Neural cell (in vitro differentiated cells): ENCODE measurements at regions not wholly inside any gene's neighbourhood (a gene's known extent, or its start where the extent isn't known, plus 50 kb on each side); places are given as distances from the start of the nearest gene placed in this dataset.

Experiments
- H2AFZ ChIP-seq: fragments of 200-600, 300-800 bp; sonication (generic), shearing (Covaris generic); 2 replicates; pipeline ENCODE4 v1.6.0; 2014; ENCODE audit warnings: low read depth, mild to moderate bottlenecking, antibody characterized with exemption, low read length, moderate library complexity
- H3F3A ChIP-seq: fragments of 200-600 bp; shearing (Covaris generic); 2 replicates; pipeline ENCODE4 v1.6.1; 2016; ENCODE audit warnings: mild to moderate bottlenecking, moderate library complexity, mixed read lengths, antibody characterized with exemption, low read length; ENCODE audit not compliant: insufficient read depth, poor library complexity, severe bottlenecking
- H3K27ac ChIP-seq: fragments of 200-600, 300-800 bp; sonication (generic), shearing (Covaris generic); 2 replicates; pipeline ENCODE4 v1.5.1; 2014; ENCODE audit warnings: mild to moderate bottlenecking, low read length, moderate library complexity
- H3K27me3 ChIP-seq: fragments of 300-800, 200-600 bp; sonication (generic), shearing (Covaris generic); 2 replicates; pipeline ENCODE4 v1.6.0; 2014; ENCODE audit warnings: mild to moderate bottlenecking, low read depth, low read length, moderate library complexity; ENCODE audit not compliant: insufficient read depth
- H3K36me3 ChIP-seq: fragments of 300-800, 200-600 bp; sonication (generic), shearing (Covaris generic); 2 replicates; pipeline ENCODE4 v1.5.1; 2014; ENCODE audit warnings: mild to moderate bottlenecking, antibody characterized with exemption, low read length, moderate library complexity; ENCODE audit not compliant: insufficient read depth
- H3K4me2 ChIP-seq: fragments of 300-800, 200-600 bp; sonication (generic), shearing (Covaris generic); 2 replicates; pipeline ENCODE4 v1.6.0; 2014; ENCODE audit warnings: mild to moderate bottlenecking, low read length
- H3K4me3 ChIP-seq: fragments of 300-800, 200-600 bp; sonication (generic), shearing (Covaris generic); 2 replicates; pipeline ENCODE4 v1.5.1; 2014; ENCODE audit warnings: mild to moderate bottlenecking, low read length, moderate library complexity
- H3K79me2 ChIP-seq: fragments of 200-600 bp; shearing (Covaris generic); replicated peaks from 2 replicates; pipeline ENCODE4 v1.6.0; 2014; ENCODE audit warnings: mild to moderate bottlenecking, low read length, moderate library complexity; ENCODE audit not compliant: insufficient read depth
- H3K9ac ChIP-seq: fragments of 300-800, 200-600 bp; sonication (generic), shearing (Covaris generic); 2 replicates; pipeline ENCODE4 v1.6.1; 2016; ENCODE audit warnings: mild to moderate bottlenecking, low read length, mixed read lengths
- H3K9me2 ChIP-seq: fragments of 200-600 bp; shearing (Covaris generic); 2 replicates; pipeline ENCODE4 v1.6.1; 2016; ENCODE audit warnings: mild to moderate bottlenecking, low read length, mixed read lengths; ENCODE audit not compliant: insufficient read depth
- H3K9me3 ChIP-seq: fragments of 200-600, 300-800 bp; sonication (generic), shearing (Covaris generic); 2 replicates; pipeline ENCODE4 v1.6.1; 2016; ENCODE audit warnings: mild to moderate bottlenecking, mixed run types, low read length, moderate library complexity, mixed read lengths
- H4K20me1 ChIP-seq: fragments of 200-600 bp; shearing (Covaris generic); 2 replicates; pipeline ENCODE4 v1.6.1; 2016; ENCODE audit warnings: mild to moderate bottlenecking, mixed run types; ENCODE audit not compliant: insufficient read depth
- CTCF ChIP-seq: fragments of 450-650 bp; IDR thresholded peaks from 2 replicates; pipeline ENCODE4 v1.5.1; 2014; ENCODE audit warnings: antibody characterized with exemption, mild to moderate bottlenecking, moderate library complexity; ENCODE audit not compliant: poor library complexity, severe bottlenecking
- EP300 ChIP-seq: fragments of 450-650 bp; conservative IDR thresholded peaks from 2 replicates; pipeline ENCODE4 v1.6.1; 2014; ENCODE audit warnings: antibody characterized with exemption, mild to moderate bottlenecking, moderate library complexity; ENCODE audit not compliant: poor library complexity, severe bottlenecking
- EZH2 ChIP-seq: fragments of 200-600, 300-800 bp; shearing (Covaris generic), sonication (generic); IDR thresholded peaks from 2 replicates; pipeline ENCODE4 v1.6.1; 2014; ENCODE audit warnings: antibody characterized with exemption, low read length, borderline replicate concordance, mild to moderate bottlenecking; ENCODE audit not compliant: insufficient read depth, poor library complexity, severe bottlenecking
- MXI1 ChIP-seq: fragments of 450-650 bp; conservative IDR thresholded peaks from 2 replicates; pipeline ENCODE4 v1.6.1; 2014; ENCODE audit warnings: antibody characterized with exemption, mild to moderate bottlenecking; ENCODE audit not compliant: poor library complexity, severe bottlenecking
- POLR2AphosphoS5 ChIP-seq: IDR thresholded peaks from 2 replicates; pipeline ENCODE4 v1.6.1; 2012
- RAD21 ChIP-seq: fragments of 450-650 bp; conservative IDR thresholded peaks from 2 replicates; pipeline ENCODE4 v1.6.1; 2014; ENCODE audit warnings: antibody characterized with exemption, mild to moderate bottlenecking, moderate library complexity
- SMC3 ChIP-seq: fragments of 450-650 bp; conservative IDR thresholded peaks from 2 replicates; pipeline ENCODE4 v1.6.1; 2014; ENCODE audit warnings: antibody characterized with exemption, mild to moderate bottlenecking, moderate library complexity; ENCODE audit not compliant: poor library complexity
- TAF1 ChIP-seq: IDR thresholded peaks from 2 replicates; pipeline ENCODE4 v1.6.1; 2012; ENCODE audit warnings: low read depth
- TF ChIP-seq, protein P1 (sequence below): IDR thresholded peaks from 2 replicates; pipeline ENCODE4 v1.6.1; 2012; ENCODE audit warnings: borderline replicate concordance

GRCh38 chr1:118558933-118559332 is 373.9 kb upstream of the SPAG17 start:
- no peak overlapping the region for H3K9ac ChIP-seq
- H3K27me3 ChIP-seq = no peaks in the 10 kb centered on the region
- TF ChIP-seq CTCF (no peak), MXI1 (no peak), EP300 (no peak), TAF1 (no peak), RAD21 (no peak), SMC3 (no peak), EZH2 (no peak), POLR2AphosphoS5 (no peak)
- TF ChIP-seq, protein P1, sequence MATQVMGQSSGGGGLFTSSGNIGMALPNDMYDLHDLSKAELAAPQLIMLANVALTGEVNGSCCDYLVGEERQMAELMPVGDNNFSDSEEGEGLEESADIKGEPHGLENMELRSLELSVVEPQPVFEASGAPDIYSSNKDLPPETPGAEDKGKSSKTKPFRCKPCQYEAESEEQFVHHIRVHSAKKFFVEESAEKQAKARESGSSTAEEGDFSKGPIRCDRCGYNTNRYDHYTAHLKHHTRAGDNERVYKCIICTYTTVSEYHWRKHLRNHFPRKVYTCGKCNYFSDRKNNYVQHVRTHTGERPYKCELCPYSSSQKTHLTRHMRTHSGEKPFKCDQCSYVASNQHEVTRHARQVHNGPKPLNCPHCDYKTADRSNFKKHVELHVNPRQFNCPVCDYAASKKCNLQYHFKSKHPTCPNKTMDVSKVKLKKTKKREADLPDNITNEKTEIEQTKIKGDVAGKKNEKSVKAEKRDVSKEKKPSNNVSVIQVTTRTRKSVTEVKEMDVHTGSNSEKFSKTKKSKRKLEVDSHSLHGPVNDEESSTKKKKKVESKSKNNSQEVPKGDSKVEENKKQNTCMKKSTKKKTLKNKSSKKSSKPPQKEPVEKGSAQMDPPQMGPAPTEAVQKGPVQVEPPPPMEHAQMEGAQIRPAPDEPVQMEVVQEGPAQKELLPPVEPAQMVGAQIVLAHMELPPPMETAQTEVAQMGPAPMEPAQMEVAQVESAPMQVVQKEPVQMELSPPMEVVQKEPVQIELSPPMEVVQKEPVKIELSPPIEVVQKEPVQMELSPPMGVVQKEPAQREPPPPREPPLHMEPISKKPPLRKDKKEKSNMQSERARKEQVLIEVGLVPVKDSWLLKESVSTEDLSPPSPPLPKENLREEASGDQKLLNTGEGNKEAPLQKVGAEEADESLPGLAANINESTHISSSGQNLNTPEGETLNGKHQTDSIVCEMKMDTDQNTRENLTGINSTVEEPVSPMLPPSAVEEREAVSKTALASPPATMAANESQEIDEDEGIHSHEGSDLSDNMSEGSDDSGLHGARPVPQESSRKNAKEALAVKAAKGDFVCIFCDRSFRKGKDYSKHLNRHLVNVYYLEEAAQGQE = no peak

GRCh38 chr1:118556936-118557335 is 371.9 kb upstream of the SPAG17 start:
- no peaks in the 10 kb centered on the region for H3K9me3 ChIP-seq
- no peak overlapping the region for H3K4me3 ChIP-seq
- no peak overlapping the region for H2AFZ ChIP-seq
- TF ChIP-seq EP300 = no peak
- no peak for TF ChIP-seq SMC3
- no peak for TF ChIP-seq POLR2AphosphoS5
- TF ChIP-seq EZH2 = no peak
- TF ChIP-seq, protein P1 = no peak
- TF ChIP-seq CTCF = no peak
- TF ChIP-seq TAF1 = no peak
- TF ChIP-seq MXI1 = no peak
- TF ChIP-seq RAD21 = no peak
- no peaks in the 10 kb centered on the region for H3K79me2 ChIP-seq
- no peaks in the 10 kb centered on the region for H3K27me3 ChIP-seq
- H3K4me2 ChIP-seq = no peak overlapping the region
- H4K20me1 ChIP-seq = no peaks in the 10 kb centered on the region
- H3K36me3 ChIP-seq = no peaks in the 10 kb centered on the region
- H3K9ac ChIP-seq = no peak overlapping the region
- no peaks in the 10 kb centered on the region for H3F3A ChIP-seq
- H3K27ac ChIP-seq = no peak overlapping the region
- H3K9me2 ChIP-seq = no peaks in the 10 kb centered on the region

More at GRCh38 chr1:118558933-118559332, 373.9 kb upstream of the SPAG17 start:
- Histone ChIP-seq H3K36me3 (no peaks in the 10 kb centered on the region), H3K4me3 (no peak overlapping the region), H3K9me3 (no peaks in the 10 kb centered on the region), H3K79me2 (no peaks in the 10 kb centered on the region), H3K4me2 (no peak overlapping the region), H2AFZ (no peak overlapping the region), H3K9me2 (no peaks in the 10 kb centered on the region), H3F3A (no peaks in the 10 kb centered on the region), H3K27ac (no peak overlapping the region), H4K20me1 (no peaks in the 10 kb centered on the region)
